Femur (tissue), 1 donor: ENCODE measurements at regions not wholly inside any gene's neighbourhood (a gene's known extent, or its start where the extent isn't known, plus 50 kb on each side); places are given as distances from the start of the nearest gene placed in this dataset.
"Not testable (repeated sequence)": the region's sequence is repeated elsewhere in the genome, so short reads cannot be mapped to it uniquely, and the experiment has no call there.

Experiments used
- DNase-seq: peaks from one replicate; pipeline ENCODE4 v3.0.0-alpha.2; 2017

DNA sequence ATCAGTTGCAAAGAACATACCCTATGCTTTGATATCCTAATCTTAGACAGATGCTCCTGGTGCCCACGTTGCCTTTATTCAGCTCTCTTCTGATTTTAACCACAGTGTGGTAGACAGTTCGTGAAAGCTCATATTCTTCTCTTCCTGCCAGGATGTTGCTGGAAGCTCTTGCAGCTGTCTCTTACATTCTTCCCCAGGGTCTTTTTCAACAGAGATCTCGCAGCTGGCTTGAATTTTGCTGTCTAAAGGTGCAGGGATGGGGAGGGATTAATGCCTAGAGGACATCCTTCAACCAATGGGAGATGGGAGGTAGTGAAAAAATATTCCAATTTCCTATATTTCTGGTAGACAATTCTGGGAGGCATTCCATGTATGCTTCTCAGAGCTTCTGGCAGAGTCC is 150.0 kb upstream of the APP start:
- peak; percentile 43 for DNase-seq

DNA sequence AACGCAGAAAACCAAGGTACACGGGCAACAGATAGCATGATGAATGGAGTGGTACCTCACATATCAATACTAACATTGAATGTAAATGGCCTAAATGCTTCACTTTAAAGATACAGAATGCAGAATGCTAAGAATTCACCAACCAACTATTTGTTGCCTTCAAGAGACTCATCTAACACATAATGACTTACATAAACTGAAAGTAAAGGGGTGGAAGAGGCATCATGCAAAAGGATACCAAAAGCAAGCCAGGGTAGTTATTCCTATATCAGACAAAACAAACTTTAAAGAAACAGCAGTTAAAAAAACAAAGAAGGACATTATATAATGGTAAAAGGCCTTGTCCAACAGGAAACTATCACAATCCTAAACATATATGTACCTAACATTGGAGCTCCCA is 137.1 kb upstream of the APP start:
- DNase-seq = no peak

DNA sequence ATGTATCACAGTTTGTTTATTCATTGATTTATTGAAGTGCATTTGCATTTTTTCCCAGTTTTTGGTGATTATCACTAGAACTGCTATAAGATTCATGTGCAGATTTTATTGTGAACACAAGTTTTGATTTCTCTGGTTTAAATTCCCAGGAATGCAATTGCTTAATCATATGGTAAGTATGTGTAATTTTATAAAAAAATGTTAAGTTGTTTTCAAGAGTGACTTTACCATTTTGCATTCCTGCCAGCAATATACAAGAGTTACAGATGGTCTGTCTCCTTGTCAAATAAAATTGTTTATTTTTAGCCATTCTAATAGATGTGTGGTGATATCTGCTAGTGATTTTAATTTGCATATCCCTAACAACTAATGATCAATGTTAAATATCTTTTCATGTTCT is 127.3 kb upstream of the APP start:
- DNase-seq = no peak

DNA sequence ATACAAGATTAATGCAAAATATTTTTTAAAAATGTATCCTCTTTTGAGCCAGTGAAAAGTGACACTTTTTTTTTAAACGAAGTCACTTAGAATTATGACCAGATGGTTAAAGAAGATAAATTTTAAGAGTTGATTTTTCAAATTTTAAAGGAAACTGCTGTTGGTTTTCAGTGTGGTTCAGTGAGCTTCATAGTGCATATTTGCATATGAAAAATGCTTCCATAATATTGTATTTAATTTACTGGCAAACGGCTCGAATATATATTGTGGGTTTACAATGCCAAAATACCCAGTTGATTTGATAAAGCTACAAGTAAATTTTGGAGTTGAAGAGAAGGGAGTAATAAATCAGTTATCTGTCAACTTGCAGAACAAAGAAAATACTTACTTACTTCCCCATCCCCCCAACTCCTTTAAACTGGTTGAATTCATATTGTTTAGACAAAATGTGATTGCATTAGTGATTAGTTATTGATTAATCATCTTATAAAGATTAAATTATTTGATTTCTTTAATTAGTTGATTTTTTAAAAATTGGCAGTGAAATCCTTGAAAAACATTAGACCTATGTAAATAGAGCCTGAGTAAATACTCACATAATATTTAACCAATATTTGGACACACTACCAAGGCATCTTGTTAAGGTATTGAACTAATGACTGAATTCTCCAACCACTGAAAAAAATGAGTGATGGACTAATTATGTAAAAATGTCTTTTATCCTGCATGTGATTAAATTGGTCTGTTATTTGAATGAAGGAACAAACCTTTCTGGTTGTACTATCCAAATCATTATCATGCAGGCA is 122.8 kb upstream of the APP start:
- DNase-seq = no peak

DNA sequence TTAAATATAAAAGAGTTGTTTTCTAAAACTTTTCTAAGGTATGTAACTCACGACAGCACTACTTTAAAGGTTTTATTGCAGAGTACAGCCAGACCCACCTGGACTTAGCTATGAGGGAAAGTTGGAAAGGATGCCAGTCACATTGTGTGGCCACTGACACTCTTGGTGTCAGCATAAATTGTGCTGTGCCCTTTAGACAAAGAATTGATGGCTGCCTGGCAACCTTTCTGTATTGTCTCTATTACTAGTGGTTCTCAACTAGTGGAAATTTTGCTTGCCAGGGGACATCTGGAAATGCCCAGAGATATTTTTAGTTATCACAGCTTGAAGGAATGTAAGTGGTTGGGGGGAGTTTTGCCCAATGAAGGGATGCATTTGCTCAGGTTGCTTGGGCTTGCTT is 117.5 kb upstream of the APP start:
- DNase-seq = no peak

DNA sequence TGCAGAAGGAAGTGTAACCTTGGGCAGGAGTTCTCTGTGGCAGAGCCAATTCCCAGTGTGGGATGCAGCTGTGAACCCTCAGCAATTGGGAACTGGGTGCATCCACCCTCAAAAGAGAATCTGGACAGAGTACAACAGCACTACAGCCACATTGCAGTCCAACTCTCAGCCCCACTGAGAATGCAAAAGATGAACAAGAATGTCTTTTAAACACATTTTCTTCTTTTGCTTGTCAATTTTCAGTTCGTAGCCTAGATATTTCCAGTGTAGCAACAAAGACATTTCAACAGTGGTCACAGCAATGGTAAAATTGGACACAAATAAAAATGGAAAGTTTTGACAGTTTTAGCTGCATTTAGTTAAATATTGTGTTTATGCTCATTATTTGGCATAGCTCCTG is 114.0 kb upstream of the APP start:
- DNase-seq = no peak

DNA sequence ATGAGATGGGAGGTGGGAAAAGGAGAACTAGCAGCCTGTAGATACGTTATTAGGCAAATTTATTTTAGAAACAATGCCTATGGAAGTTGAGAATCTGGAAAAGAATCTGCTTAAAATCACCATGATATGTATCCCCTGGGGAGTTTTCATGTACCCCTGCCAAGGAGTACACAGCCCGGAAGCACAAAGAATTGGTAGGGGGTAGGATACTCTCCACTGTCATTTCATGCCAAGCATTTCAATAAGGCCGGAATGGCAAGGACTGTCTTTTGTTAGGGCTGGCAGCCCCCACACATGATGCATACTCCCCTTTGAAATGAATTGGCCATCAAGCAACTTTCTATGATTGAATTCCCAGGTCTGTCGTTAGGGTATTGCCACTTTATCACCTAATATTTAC is 111.5 kb upstream of the APP start:
- DNase-seq = no peak

DNA sequence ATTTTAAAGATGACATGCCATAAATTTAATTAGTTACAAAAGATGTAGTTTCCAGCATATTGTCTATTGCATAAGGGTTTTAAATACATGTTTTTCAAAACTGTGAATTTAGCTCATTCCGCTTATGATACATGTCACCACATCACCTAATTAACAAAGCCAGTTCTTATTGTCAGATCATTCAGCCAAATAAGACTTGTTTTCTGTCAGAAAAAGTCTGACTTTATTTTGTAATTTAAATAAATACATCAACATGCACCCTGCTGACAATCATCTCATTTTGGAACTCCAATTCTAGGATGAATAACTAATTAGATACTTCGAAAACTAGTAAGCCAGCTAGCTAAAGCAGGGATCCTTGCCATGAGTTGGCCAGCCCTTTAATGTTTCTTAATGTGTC is 110.9 kb upstream of the APP start:
- DNase-seq = no peak

DNA sequence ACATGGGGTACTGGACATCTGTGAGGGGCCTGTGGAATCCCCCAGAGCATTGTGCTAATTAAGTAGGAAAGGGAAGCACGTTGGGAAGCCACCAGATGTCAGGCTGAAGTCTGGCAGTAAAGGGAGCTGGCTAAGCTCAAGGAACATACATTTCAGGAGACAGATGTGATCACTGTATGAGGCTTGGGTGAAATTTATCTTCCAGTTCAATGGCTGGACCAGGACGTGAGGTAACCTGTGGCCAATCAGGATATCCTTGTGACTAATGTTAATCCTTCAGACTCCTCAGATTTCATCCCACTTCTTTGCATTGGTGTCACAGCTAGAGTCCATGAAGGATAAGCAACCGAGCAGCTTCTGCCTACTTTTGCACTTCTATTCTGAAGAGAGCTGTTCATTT is 110.2 kb upstream of the APP start:
- DNase-seq = peak; percentile 73

DNA sequence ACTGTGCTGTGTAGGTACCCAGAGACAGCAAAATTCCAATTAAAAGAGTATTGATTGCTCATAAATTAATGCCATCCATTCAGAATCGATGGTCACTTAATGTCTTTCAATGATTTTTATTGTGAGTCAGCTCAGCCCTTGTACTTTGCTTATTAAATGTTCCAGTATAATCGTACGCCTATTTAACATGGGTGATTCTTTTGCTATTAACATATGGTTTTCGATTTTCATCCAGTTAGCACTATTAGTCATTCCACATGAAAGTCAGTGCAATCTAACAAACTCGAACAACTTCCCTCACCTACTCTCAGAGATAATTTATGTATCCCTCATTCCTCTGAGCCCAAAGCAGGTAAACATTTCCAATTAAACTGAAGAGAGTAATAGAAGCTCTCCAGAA is 109.6 kb upstream of the APP start:
- DNase-seq = no peak

DNA sequence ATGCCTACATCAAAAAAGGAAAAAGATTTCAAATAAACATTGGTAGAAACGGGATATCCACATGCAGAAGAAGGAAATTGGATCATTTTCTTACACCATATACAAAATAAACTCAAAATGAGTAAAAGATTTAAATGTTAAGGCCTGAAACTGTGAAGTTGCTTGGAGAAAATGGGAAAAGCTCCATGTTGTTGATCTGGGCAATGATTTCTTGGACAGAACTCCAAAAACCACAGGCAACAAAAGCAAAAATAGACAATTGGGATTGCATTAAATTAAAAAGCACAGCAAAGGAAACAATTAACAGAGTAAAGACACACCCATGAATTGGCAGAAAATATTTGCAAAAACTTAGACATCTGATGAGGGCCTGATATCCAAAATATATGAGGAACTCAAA is 105.2 kb upstream of the APP start:
- DNase-seq = no peak

DNA sequence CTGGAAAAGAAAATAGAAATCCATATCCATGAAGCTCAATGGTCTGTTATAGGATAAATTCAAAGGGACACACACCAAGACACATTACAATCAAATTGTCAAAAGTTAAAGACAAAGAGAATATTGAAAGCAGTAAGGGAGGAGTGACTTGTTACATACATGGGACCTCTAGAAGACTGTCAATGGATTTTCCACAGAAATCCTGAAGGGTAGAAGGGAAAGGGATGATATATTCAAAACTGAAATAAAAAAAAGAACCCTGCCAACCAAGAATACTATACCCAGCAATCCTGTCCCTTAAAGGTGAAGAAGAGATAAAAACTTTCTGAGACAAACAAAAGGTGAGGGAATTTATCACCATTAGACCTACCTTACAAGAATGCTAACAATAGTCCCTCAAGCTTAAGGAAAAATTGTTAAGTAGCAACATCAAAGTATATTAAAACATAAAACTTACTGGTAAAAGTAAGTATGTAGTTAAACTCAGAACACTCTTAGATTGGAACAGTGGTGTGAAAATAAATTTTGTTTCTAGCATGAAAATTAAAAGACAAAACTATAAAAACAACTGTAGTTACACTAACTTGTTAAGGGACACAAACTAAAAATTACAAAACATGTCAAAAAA is 103.2 kb upstream of the APP start:
- no peak for DNase-seq

DNA sequence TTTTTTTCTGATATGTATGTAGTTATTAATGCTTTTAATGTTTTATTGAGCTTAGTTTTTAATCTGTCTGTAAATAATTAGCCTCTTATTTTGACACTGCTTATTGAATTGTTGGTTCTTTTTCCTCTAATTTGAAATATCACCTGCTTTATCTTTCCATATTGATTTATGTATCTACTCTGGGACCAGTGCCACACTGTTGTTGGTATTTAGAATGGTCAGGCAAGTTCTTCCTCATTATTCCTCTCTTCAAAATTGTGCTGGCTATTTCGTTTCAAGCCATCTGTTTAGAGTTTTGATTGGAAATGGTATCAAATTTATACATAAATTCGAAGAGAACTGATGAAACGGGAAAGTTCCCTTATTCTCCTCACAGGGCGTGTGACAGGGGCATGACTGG is 96.8 kb upstream of the APP start:
- no peak for DNase-seq

DNA sequence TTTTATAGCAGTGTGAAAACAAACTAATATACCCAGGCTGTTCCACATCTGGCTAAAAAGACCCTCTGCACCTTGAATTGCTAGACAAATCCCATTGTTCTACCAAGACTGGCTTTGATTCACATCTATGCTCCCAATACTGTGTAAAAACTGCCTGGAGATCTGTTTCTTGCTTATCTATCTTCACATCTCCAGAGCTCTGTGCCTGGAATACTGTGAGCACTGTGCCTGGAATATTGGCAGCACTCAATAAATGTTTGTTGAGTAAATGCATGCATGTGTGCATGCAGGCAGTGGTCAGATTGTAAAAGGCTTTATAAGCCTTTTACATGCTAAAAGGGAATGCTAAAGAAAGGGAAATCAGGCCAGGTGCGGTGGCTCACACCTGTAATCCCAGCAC is 75.5 kb upstream of the APP start:
- no peak for DNase-seq

DNA sequence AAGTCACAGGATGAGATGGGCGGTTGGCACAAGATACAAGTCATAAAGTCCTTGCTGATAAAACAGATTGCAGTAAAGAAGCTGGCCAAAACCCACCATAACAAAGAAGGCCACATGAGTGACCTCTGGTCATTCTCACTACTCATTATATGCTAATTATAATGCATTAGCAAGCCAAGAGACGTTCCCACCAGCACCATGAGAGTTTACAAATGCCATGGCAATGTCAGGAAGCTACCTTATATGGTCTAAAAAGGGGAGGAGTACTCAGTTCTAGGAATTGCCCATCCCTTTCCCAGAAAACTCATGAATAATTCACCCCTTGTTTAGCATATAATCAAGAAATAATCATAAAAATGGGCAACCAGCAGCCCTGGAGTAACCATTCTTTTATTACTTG is 74.9 kb upstream of the APP start:
- no peak for DNase-seq

DNA sequence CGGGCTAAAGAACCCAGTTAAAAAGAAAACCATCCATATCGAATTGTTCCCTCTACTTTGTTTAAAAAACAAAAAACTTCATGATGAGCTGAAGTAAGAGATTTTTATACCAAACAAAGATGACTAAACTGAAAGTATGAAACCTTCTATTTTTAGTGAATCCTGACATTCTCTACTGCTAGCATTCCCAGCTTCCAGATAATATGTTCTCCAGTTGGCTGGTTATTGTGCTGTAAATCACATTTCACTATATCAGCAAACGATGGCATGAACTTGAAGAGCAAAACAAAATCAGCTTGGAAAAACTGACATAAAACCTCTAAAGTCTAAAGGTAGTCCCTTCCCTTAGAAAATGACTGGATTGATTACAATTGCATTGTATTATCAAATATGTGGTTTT is 68.1 kb upstream of the APP start:
- no peak for DNase-seq

DNA sequence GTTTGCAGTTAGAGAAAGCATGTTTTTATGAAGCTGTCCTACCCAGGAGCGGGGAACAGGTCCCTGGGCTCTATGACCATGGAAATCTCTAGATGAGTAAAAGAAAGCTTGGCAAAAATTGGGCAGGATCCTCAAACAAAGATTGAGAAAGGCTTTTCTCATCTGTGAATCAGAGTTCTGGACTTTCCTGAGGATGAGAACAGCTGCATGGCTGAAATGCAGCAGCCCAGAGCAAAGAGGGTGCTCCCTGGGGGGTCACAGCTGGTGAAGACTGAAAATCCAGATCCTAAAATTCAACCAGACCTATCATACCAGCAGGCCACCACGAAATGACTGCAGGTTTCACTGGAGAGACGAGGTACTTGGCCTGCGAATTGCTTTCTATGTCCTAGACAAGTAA is 65.7 kb upstream of the APP start:
- DNase-seq = no peak

DNA sequence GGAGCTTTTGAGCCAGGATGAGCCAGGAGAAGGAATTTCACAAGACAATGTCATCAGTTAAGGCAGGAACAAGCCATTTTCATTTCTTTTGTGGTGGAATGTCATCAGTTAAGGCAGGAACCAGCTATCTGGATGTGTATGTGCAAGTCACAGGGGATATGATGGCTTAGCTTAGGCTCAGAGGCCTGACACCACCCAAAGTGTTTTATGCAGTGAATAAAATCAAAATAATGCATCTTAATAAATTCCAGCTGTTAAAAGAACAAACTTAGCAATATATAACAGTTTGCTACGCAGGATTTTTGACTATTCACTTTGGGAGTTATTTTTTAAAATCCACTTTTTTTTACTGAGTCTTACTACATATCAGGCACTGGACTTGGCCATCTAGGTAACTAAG is 62.7 kb upstream of the APP start:
- not testable (repeated sequence) for DNase-seq

DNA sequence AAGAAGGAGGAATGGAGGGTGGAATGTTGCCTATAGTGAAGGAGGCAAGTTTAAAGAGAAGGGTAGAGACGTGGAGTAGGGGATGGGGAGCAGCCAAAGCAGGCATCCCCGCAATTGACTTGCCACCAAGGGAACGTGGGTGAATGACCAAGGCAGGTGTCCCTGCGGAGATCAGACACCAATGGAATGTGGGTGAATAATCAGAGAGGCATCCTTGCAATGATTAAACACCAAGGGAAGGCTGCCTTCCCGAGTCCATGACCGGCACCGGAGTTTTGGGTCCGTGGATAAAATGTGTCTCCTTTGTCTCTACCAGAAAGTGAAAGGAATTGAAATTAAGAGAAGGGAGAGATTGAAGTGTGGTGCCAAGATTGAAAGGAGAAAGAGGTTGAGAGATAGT is 61.9 kb upstream of the APP start:
- DNase-seq = not testable (repeated sequence)

DNA sequence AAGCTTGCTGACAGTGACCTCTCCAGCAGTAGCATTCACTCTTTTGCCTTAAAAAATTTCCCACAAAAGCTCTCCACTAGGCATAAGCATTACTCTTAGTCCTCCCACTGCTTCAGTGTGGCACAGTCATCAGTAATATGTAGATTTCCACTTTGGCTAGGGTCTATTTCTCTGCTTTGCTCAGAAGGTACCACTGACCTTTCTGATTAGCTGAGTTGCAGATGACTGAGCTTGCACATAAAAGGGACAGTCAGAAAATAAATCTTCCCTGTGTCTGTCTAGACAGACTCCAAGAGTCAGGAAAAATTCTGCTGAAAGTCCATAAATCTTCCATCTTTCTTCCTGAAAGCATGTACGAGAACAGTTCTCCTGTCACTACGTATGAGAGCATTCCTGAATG is 56.6 kb upstream of the APP start:
- DNase-seq = no peak

DNA sequence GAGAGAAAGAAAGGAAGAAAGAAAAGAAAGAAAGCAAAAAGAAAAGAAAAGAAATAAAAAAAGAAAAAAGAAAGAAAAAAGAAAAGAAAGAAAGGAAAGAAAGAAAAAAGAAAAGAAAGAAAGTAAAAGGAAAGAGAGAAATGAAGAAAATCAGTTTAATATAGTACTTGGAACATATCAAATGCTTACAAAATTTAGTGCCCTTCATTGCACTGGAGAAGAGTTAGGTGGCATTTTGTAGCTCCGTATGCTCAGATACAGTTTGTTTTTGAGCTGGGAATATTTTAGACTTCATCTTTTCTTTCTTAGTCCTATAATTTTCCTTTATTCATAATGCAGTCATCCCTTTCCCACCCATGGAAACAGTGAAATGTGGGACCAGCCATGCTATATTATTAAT is 56.2 kb upstream of the APP start:
- no peak for DNase-seq

DNA sequence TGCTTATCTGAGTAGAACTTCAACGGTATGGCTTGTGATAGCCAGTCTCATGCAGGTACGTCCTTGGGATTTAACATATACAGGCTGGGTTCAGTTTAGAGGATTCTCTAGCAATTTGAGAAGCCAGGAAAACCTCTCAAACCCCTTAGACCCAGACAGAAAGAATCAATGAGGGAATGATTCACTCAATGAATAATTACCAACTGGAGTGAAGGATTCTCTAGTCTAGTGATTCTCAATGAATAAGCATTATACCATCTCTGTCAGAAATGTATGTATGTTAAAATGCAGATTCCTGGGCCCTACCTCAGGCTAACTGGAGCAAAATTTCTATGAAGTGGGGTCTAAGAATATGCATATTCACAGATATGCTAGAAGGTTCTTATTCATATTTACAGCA is 54.5 kb upstream of the APP start:
- DNase-seq = no peak

DNA sequence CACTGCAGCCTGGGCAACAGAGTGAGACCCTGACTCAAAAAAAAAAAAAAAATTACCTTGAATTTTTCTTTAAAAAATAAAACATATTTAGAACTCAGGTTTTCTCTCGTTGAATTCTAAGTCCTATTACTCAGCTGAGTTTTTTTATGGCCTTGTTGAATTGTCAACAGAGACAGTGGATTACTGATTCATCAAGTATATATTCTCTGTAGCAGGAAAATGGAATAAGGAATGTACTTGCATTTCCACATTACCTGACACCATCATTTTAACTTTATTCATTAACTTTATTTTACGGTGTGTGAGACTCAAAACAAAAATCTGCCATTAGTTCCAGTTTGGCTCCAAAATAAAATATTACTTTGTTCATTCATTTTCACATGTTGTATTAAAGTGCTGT is 53.8 kb upstream of the APP start:
- DNase-seq = no peak
